CD14-positive monocyte (primary cell): ENCODE measurements at regions not wholly inside any gene's neighbourhood (a gene's known extent, or its start where the extent isn't known, plus 50 kb on each side); places are given as distances from the start of the nearest gene placed in this dataset.

Experiments
- DNase-seq, 3 donors: peaks; one replicate each; pipeline ENCODE4 v3.0.0-alpha.2; 2011 to 2022
- H2AFZ ChIP-seq: 2 replicates; pipeline ENCODE4 v1.6.0; 2012; ENCODE audit warnings: mild to moderate bottlenecking, low read depth, low read length, inconsistent platforms; ENCODE audit not compliant: insufficient read depth, poor library complexity, severe bottlenecking
- H3K27ac ChIP-seq, 2 donors: 1 replicate in 1 of 2; 2 replicates in 1 of 2; pipeline ENCODE4 v1.5.1; 2012 to 2013; ENCODE audit warnings: low read length in 2 of 2, control low read depth in 1 of 2, inconsistent platforms in 1 of 2, low read depth in 1 of 2, mild to moderate bottlenecking in 1 of 2
- H3K27me3 ChIP-seq, 2 donors: one replicate each; pipeline versions ENCODE4 v1.6.0 to v1.6.1; 2011 to 2013; ENCODE audit warnings: low read length in 2 of 2; ENCODE audit not compliant: control insufficient read depth in 2 of 2, insufficient read depth in 2 of 2
- H3K36me3 ChIP-seq, 2 donors: replicated peaks in 1 of 2; 1 replicate in 1 of 2; 2 replicates in 1 of 2; pipeline versions ENCODE4 v1.5.1 to v1.6.1; 2012 to 2013; ENCODE audit warnings: low read length in 2 of 2, control low read depth in 1 of 2, inconsistent platforms in 1 of 2, mild to moderate bottlenecking in 1 of 2; ENCODE audit not compliant: insufficient read depth in 2 of 2, control insufficient read depth in 1 of 2
- H3K4me1 ChIP-seq, 2 donors: 1 replicate in 1 of 2; 2 replicates in 1 of 2; pipeline versions ENCODE4 v1.5.1 to v1.6.1; 2012 to 2013; ENCODE audit warnings: low read length in 2 of 2, control low read depth in 1 of 2, inconsistent platforms in 1 of 2, mild to moderate bottlenecking in 1 of 2, moderate library complexity in 1 of 2; ENCODE audit not compliant: insufficient read depth in 2 of 2, control insufficient read depth in 1 of 2
- H3K4me2 ChIP-seq: replicated peaks from 2 replicates; pipeline ENCODE3; 2012; ENCODE audit warnings: low read length, moderate library complexity, mild to moderate bottlenecking; ENCODE audit not compliant: poor library complexity, severe bottlenecking; ENCODE audit errors: extremely low read depth
- H3K4me3 ChIP-seq, 3 experiments: fragments of 200-600 bp in 1 of 3; sonication (generic) in 1 of 3; replicated peaks in 1 of 3; 1 replicate in 2 of 3; 2 replicates in 1 of 3; pipeline ENCODE4 v1.5.1; 2011 to 2013; ENCODE audit warnings: low read length in 3 of 3, mild to moderate bottlenecking in 3 of 3, control low read depth in 2 of 3, low read depth in 2 of 3, inconsistent platforms in 1 of 3, moderate library complexity in 1 of 3
- H3K79me2 ChIP-seq: 2 replicates; pipeline ENCODE4 v1.6.0; 2012; ENCODE audit warnings: mild to moderate bottlenecking, control low read depth, inconsistent platforms, low read length, moderate library complexity; ENCODE audit not compliant: insufficient read depth
- H3K9ac ChIP-seq: 2 replicates; pipeline ENCODE4 v1.6.0; 2017; ENCODE audit warnings: low read length, mild to moderate bottlenecking; ENCODE audit not compliant: insufficient read depth, poor library complexity, severe bottlenecking
- H3K9me3 ChIP-seq, 2 donors: replicated peaks in 1 of 2; 1 replicate in 1 of 2; 2 replicates in 1 of 2; pipeline versions ENCODE4 v1.5.1 to v1.6.1; 2012 to 2013; ENCODE audit warnings: low read length in 2 of 2, control low read depth in 1 of 2; ENCODE audit not compliant: control insufficient read depth in 1 of 2, insufficient read depth in 1 of 2
- H4K20me1 ChIP-seq: 2 replicates; pipeline ENCODE4 v1.6.0; 2012; ENCODE audit warnings: mild to moderate bottlenecking, low read length, control low read depth, moderate library complexity; ENCODE audit not compliant: insufficient read depth
- H3K27ac Mint-ChIP-seq, 7 donors: one replicate each; pipeline ENCODE4 v1.8.0; 2020; ENCODE audit warnings: mild to moderate bottlenecking in 7 of 7, mixed read lengths in 7 of 7, moderate library complexity in 6 of 7, inconsistent platforms in 2 of 7
- H3K27me3 Mint-ChIP-seq, 3 donors: one replicate each; pipeline ENCODE4 v1.8.0; 2021 to 2022; ENCODE audit warnings: low read depth in 3 of 3, mild to moderate bottlenecking in 3 of 3, mixed read lengths in 3 of 3, moderate library complexity in 3 of 3, inconsistent platforms in 1 of 3
- H3K36me3 Mint-ChIP-seq, 2 donors: one replicate each; pipeline ENCODE4 v1.8.0; 2020; ENCODE audit warnings: mixed read lengths in 2 of 2, inconsistent platforms in 1 of 2, mild to moderate bottlenecking in 1 of 2
- H3K4me1 Mint-ChIP-seq: one replicate; pipeline ENCODE4 v1.8.0; 2020; ENCODE audit warnings: mild to moderate bottlenecking, mixed read lengths
- H3K4me3 Mint-ChIP-seq, 2 donors: one replicate each; pipeline ENCODE4 v1.8.0; 2020; ENCODE audit warnings: mild to moderate bottlenecking in 2 of 2, mixed read lengths in 2 of 2, moderate library complexity in 1 of 2
- H3K9me3 Mint-ChIP-seq, 7 donors: one replicate each; pipeline ENCODE4 v1.8.0; 2020 to 2022; ENCODE audit warnings: mixed read lengths in 7 of 7, mild to moderate bottlenecking in 6 of 7, moderate library complexity in 6 of 7, inconsistent platforms in 2 of 7
- CTCF ChIP-seq: fragments of 200-600 bp; IDR thresholded peaks from one replicate; pipeline ENCODE4 v1.8.0; 2022; ENCODE audit warnings: antibody characterized with exemption, mild to moderate bottlenecking
- WGBS: methylation state at CpG from one replicate; pipeline ENCODE4 v1.1.5; 2013; ENCODE audit warnings: missing lambda C conversion rate; ENCODE audit not compliant: insufficient coverage; 5-methylcytosine and 5-hydroxymethylcytosine counted together
- intact Hi-C, 2 donors: fragments of 100-400 bp; cut with micrococcal nuclease; formaldehyde crosslinking; loops; one replicate each; pipeline versions ENCODE4 v1.15.0 to v1.15.1; 2023

GRCh38 chr3:159887168-159887567 lies 101.5 kb upstream of the IL12A start:
- Mint-ChIP-seq H3K36me3 (no peaks in the 10 kb centered on the region), H3K27me3 (peaks cover 0 to 1% (median 0%) of the 10 kb centered on the region in 3 donors), H3K4me1 (peaks cover 30% of the 10 kb centered on the region), H3K9me3 (no peaks in the 10 kb centered on the region), H3K27ac (no peak overlapping the region), H3K4me3 (no peak overlapping the region)
- Histone ChIP-seq H3K9me3 (no peaks in the 10 kb centered on the region), H3K36me3 (no peaks in the 10 kb centered on the region), H2AFZ (peak overlapping the region; percentile 37), H3K4me3 (no peak overlapping the region), H3K9ac (no peak overlapping the region), H4K20me1 (no peaks in the 10 kb centered on the region), H3K4me1 (peaks cover 19 to 25% of the 10 kb centered on the region in 2 donors), H3K79me2 (no peaks in the 10 kb centered on the region), H3K27ac (no peak overlapping the region), H3K27me3 (no peaks in the 10 kb centered on the region), H3K4me2 (no peak overlapping the region)
- WGBS, result 92% methylated on average over 2 of the region's 5 CpGs
- intact Hi-C loops, result no loop called here
- DNase-seq, result no peak
- TF ChIP-seq CTCF, result no peak

GRCh38 chr3:159887911-159888310 lies 100.7 kb upstream of the IL12A start:
- Histone ChIP-seq H3K4me1 (peaks cover 19 to 28% of the 10 kb centered on the region in 2 donors), H3K4me2 (peak overlapping the region; percentile 7), H3K27me3 (no peaks in the 10 kb centered on the region), H3K9ac (no peak overlapping the region), H3K9me3 (no peaks in the 10 kb centered on the region), H3K79me2 (no peaks in the 10 kb centered on the region), H3K4me3 (no peak overlapping the region), H4K20me1 (no peaks in the 10 kb centered on the region), H3K36me3 (no peaks in the 10 kb centered on the region), H3K27ac (no peak overlapping the region), H2AFZ (peak overlapping the region; percentile 37)
- peak overlapping the region in 1 of 2 donors; percentile 46 for H3K4me3 Mint-ChIP-seq
- TF ChIP-seq CTCF, result no peak
- peaks cover 33% of the 10 kb centered on the region for H3K4me1 Mint-ChIP-seq
- no peak for DNase-seq
- H3K27me3 Mint-ChIP-seq, result peaks cover 0 to 1% (median 0%) of the 10 kb centered on the region in 3 donors
- intact Hi-C loops, result no loop called here
- no peaks in the 10 kb centered on the region for H3K36me3 Mint-ChIP-seq
- no CpG with 5 or more reads among the region's 3 CpGs for WGBS
- H3K9me3 Mint-ChIP-seq, result no peaks in the 10 kb centered on the region
- H3K27ac Mint-ChIP-seq, result no peak overlapping the region
